GM06990 (cell line): ENCODE measurements at regions not wholly inside any gene's neighbourhood (a gene's known extent, or its start where the extent isn't known, plus 50 kb on each side); places are given as distances from the start of the nearest gene placed in this dataset.

ENCODE experiments used
- DNase-seq: peaks from one replicate; pipeline ENCODE4 v3.0.0-alpha.2; 2011; ENCODE audit not compliant: insufficient read length; ENCODE audit errors: extremely low read depth
- H3K27me3 ChIP-seq: replicated peaks from 2 replicates; pipeline ENCODE4 v1.6.0; 2011; ENCODE audit warnings: low read length; ENCODE audit not compliant: control insufficient read depth, insufficient read depth
- H3K36me3 ChIP-seq: 2 replicates; pipeline ENCODE4 v1.5.1; 2011; ENCODE audit warnings: low read length; ENCODE audit not compliant: control insufficient read depth, insufficient read depth
- H3K4me3 ChIP-seq: replicated peaks from 2 replicates; pipeline ENCODE4 v1.5.1; 2011; ENCODE audit warnings: low read depth, mild to moderate bottlenecking, control low read depth, low read length
- TF ChIP-seq, protein P1 (sequence below): IDR thresholded peaks from 2 replicates; pipeline ENCODE4 v1.5.1; 2011; ENCODE audit warnings: low read length, control low read depth, mild to moderate bottlenecking, inconsistent platforms; ENCODE audit not compliant: insufficient read depth, poor library complexity, severe bottlenecking

DNA sequence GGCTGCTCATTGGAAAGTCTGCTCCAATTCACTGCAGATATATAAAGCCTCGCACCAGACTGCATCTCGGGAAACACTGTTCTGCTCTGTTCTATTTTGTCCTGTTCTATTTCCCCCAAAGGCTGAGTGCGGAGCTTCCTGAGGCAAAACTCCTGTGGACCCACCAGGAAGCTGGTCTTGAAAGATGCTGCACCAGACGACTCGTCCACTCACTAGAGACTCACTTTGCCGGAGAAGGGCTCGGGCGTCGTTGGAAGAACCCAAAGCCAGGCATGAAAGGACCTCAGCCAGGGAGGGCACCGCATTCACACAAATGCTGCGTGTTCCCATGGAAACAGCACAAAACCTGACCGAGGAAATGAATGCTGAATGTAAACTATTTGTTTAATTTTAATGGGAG lies 331.2 kb upstream of the SFSWAP start:
- DNase-seq = no peak
- H3K27me3 ChIP-seq = no peaks in the 10 kb centered on the region
- no peak overlapping the region for H3K4me3 ChIP-seq
- TF ChIP-seq, protein P1, sequence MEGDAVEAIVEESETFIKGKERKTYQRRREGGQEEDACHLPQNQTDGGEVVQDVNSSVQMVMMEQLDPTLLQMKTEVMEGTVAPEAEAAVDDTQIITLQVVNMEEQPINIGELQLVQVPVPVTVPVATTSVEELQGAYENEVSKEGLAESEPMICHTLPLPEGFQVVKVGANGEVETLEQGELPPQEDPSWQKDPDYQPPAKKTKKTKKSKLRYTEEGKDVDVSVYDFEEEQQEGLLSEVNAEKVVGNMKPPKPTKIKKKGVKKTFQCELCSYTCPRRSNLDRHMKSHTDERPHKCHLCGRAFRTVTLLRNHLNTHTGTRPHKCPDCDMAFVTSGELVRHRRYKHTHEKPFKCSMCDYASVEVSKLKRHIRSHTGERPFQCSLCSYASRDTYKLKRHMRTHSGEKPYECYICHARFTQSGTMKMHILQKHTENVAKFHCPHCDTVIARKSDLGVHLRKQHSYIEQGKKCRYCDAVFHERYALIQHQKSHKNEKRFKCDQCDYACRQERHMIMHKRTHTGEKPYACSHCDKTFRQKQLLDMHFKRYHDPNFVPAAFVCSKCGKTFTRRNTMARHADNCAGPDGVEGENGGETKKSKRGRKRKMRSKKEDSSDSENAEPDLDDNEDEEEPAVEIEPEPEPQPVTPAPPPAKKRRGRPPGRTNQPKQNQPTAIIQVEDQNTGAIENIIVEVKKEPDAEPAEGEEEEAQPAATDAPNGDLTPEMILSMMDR = no peak
- no peaks in the 10 kb centered on the region for H3K36me3 ChIP-seq

DNA sequence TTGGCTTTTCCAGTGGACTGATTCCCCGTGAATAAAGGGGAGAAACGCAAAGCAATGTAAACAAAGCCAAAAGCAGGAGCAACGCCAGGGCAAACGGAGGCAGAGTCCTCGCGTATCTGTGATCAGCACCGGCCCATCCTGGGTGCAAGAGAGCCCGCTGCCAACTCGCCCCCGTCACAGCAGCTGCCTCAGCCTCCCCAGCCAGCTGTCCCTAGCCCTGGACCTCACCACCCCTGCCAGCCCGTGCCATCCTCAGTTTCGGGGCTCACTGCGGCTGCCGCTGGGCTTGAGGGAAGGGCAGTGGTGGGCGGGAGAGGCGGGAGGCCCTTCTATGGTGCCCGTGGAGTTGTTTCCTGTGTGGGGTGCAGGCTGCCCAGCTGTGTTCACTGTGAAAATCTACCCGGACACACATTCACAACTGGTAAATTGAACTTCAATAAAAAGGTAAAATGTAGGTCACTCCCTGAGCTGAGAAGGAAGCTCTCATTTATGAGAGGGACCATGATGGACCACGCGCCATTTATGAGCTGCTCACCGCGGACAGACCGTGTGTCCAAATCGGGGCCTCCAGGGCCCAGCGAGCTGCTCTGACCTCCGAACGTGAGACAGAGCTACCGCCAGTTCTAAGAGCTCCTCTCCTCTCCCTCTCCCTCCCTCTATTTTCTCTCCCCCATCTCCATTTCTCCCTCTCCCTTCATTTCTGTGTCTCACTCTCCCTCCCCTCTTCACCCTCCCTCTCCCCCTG lies 330.5 kb upstream of the SFSWAP start:
- Histone ChIP-seq H3K4me3 (no peak overlapping the region), H3K27me3 (no peaks in the 10 kb centered on the region), H3K36me3 (no peaks in the 10 kb centered on the region)
- TF ChIP-seq, protein P1 = no peak
- no peak for DNase-seq

DNA sequence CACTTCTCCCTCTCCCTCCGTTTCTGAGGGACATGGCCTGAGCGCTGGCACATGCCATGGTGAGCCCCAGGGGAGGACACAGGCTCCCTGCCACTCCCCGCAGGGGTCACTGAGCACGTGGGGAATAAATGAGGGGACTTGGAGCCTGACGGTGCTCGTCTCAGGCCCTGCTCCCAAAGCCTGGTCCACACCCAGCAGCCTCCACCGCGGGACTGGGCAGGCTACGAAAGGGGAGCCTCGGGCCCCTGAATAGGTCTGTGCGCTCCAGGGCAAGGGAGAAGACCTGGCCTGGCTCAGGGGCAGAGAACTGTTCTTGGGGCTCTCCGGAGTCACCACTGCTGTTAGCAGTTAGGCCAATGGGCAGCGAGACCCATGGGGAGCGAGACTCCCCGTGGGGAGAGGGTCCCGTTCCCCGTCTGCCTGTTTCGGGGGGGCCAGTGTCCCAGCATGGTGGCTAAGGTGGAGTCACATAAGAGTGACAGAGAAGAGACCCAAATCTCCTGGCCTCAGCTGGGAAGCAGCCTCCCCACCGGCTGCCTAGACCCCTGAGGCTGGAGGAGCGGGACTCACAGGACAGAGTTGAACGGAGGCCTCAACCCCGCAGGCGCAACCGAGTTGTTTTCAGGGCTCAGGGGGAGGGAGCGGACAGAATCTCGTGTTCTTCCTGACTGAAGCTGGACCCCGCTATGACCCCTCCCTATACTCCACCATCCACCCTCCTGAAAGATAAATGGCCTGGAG lies 329.8 kb upstream of the SFSWAP start:
- Histone ChIP-seq H3K4me3 (no peak overlapping the region), H3K27me3 (no peaks in the 10 kb centered on the region), H3K36me3 (no peaks in the 10 kb centered on the region)
- no peak for DNase-seq
- TF ChIP-seq, protein P1 = no peak

DNA sequence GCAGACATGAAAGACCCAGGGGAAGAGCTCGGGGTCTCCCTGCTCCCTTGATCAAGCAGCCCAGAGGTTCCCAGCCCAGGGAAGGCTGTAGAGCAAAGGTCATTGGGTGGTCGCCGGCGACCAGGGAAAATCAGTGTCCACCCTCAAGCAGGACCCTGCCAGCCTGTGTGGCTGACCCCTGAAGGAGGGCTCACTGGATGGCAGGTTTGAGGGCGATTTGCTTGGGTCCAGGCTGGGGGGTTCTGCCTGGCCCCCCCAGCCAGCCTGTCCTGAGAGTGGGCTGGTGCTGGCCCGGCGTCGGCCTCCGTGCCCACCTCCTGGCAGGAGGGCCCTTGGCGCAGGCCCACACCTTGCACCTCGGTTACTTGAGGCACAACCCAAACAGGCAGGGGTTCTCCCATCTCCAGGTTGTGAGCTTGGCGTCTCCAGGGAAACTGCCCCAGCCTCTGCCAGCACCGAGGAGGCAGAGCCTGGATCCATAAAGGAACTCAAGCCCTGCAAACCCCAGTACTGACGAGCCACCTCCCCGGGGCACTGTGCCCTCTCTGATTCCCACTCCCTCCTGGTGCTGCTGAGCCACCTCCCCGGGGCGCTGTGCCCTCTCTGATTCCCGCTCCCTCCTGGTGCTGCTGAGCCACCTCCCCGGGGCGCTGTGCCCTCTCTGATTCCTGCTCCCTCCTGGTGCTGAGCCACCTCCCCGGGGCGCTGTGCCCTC lies 329.0 kb upstream of the SFSWAP start:
- H3K4me3 ChIP-seq = no peak overlapping the region
- no peaks in the 10 kb centered on the region for H3K36me3 ChIP-seq
- no peak for DNase-seq
- TF ChIP-seq, protein P1 = no peak
- no peaks in the 10 kb centered on the region for H3K27me3 ChIP-seq

DNA sequence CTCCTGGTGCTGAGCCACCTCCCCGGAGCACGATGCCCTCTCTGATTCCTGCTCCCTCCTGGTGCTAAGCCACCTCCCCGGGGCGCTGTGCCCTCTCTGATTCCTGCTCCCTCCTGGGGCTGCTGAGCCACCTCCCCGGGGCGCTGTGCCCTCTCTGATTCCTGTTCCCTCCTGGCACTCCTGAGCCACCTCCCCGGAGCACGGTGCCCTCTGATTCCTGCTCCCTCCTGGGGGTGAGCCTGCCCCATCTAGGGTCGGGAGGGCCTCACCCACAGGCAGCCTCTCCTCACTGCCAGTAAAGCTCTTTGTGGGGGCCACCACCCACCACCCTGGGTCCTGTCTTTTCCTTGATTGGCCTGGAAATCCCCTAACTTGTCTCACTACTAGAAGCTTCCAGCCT lies 327.6 kb upstream of the SFSWAP start:
- no peak for DNase-seq
- Histone ChIP-seq H3K27me3 (no peaks in the 10 kb centered on the region), H3K4me3 (no peak overlapping the region), H3K36me3 (no peaks in the 10 kb centered on the region)
- TF ChIP-seq, protein P1 = no peak
